ENCODE measurements at regions not wholly inside any gene's neighbourhood (a gene's known extent, or its start where the extent isn't known, plus 50 kb on each side); places are given as distances from the start of the nearest gene placed in this dataset.

- TF ChIP-seq CTCF (conservative IDR thresholded peaks at IDR 0.05; ENCODE audit: low read depth in 2 of 2) (no peak), POLR2AphosphoS5 (IDR thresholded peaks at IDR 0.05; ENCODE audit: low read depth) (no peak), EZH2 (IDR thresholded peaks at IDR 0.05; ENCODE audit: low read depth, unreplicated experiment) (no peak), JUNB (IDR thresholded peaks at IDR 0.05; ENCODE audit: unreplicated experiment) (no peak), EZH2phosphoT487 (IDR thresholded peaks at IDR 0.05; ENCODE audit: unreplicated experiment) (no peak), CREB1 (CRISPR knock-in tag; IDR thresholded peaks at IDR 0.05; ENCODE audit: low read depth) (no peak), REST (IDR thresholded peaks at IDR 0.05; ENCODE audit: unreplicated experiment) (no peak), STAT1 (IDR thresholded peaks at IDR 0.05; ENCODE audit: unreplicated experiment) (no peak)
Observed at GRCh38 chr9:16976427-16976826, 106.0 kb upstream of the BNC2 start.
